ENCODE measurements at regions not wholly inside any gene's neighbourhood (a gene's known extent, or its start where the extent isn't known, plus 50 kb on each side); places are given as distances from the start of the nearest gene placed in this dataset.

DNA sequence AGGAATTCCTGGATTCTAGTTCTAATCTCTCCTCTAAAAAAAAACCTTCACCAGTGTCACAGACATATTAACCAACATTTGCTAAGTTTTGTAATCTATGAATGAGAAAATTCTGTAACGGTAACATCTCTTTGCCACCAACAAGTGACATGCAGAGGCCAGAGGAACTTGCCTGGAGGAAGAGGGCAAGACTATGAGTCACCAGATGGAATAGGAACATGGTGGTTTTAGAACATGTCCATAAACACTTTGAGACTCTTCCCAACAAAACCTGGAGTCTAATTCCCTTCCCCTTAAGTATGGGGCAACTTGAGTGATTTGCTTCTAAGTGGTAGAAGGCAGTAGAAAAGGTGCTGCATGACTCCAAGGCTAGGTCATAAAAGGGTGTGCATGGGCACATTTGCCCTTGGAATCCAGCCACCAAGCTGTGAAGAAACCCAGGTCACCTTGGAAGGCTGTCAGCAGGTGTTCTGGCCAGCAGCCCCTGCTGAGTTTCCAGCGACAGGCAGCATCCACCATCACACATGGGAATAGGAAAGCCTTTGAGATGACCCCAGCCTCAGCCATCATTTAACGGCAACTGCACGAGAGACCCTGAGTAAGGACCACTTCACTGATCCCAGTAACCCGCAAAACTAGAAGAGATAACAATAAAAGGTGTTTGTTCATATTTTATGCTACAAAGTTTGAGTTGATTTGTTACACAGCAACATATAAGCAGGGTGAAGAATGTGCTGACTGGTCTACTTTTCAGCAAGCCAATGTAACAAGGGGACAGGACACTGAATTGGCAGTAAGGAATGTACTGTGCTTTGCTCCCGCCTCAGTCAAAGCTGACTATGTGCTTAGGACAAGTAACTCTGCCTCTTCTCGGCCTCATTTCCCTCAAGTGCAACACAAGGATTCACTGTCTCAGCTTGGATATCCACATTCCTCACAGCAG lies 90.6 kb downstream of the SKA1 start:
- no peak for TF ChIP-seq ISL1 (CRISPR knock-in tag; IDR thresholded peaks at IDR 0.05)
- TF ChIP-seq, protein P1, sequence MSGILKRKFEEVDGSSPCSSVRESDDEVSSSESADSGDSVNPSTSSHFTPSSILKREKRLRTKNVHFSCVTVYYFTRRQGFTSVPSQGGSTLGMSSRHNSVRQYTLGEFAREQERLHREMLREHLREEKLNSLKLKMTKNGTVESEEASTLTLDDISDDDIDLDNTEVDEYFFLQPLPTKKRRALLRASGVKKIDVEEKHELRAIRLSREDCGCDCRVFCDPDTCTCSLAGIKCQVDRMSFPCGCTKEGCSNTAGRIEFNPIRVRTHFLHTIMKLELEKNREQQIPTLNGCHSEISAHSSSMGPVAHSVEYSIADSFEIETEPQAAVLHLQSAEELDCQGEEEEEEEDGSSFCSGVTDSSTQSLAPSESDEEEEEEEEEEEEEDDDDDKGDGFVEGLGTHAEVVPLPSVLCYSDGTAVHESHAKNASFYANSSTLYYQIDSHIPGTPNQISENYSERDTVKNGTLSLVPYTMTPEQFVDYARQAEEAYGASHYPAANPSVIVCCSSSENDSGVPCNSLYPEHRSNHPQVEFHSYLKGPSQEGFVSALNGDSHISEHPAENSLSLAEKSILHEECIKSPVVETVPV (CRISPR knock-in tag; IDR thresholded peaks at IDR 0.05), result no peak
- no peak for TF ChIP-seq BACH2 (CRISPR knock-in tag; IDR thresholded peaks at IDR 0.05; ENCODE audit: borderline replicate concordance)
- TF ChIP-seq ESRRG (CRISPR knock-in tag; IDR thresholded peaks at IDR 0.05), result no peak
- TF ChIP-seq SNAI2 (CRISPR knock-in tag; IDR thresholded peaks at IDR 0.05), result no peak
- no peak for TF ChIP-seq TCF4 (CRISPR knock-in tag; IDR thresholded peaks at IDR 0.05; ENCODE audit: borderline replicate concordance)
- no peak for TF ChIP-seq GLIS3 (CRISPR knock-in tag; IDR thresholded peaks at IDR 0.05)
- no peak for TF ChIP-seq ZNF565 (CRISPR knock-in tag; conservative IDR thresholded peaks at IDR 0.05; ENCODE audit: low read depth)
- TF ChIP-seq ZC3H10 (CRISPR knock-in tag; IDR thresholded peaks at IDR 0.05), result no peak
- no peak for TF ChIP-seq CSDC2 (CRISPR knock-in tag; IDR thresholded peaks at IDR 0.05)
- no peak for TF ChIP-seq ZFP3 (CRISPR knock-in tag; IDR thresholded peaks at IDR 0.05)
- no peak for TF ChIP-seq PPARA (CRISPR knock-in tag; IDR thresholded peaks at IDR 0.05; ENCODE audit: borderline replicate concordance)
- no peak for TF ChIP-seq TOX (CRISPR knock-in tag; IDR thresholded peaks at IDR 0.05; ENCODE audit: borderline replicate concordance)
- no peak for TF ChIP-seq ZNF70 (CRISPR knock-in tag; IDR thresholded peaks at IDR 0.05)
- TF ChIP-seq, protein P2, sequence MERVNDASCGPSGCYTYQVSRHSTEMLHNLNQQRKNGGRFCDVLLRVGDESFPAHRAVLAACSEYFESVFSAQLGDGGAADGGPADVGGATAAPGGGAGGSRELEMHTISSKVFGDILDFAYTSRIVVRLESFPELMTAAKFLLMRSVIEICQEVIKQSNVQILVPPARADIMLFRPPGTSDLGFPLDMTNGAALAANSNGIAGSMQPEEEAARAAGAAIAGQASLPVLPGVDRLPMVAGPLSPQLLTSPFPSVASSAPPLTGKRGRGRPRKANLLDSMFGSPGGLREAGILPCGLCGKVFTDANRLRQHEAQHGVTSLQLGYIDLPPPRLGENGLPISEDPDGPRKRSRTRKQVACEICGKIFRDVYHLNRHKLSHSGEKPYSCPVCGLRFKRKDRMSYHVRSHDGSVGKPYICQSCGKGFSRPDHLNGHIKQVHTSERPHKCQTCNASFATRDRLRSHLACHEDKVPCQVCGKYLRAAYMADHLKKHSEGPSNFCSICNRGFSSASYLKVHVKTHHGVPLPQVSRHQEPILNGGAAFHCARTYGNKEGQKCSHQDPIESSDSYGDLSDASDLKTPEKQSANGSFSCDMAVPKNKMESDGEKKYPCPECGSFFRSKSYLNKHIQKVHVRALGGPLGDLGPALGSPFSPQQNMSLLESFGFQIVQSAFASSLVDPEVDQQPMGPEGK (CRISPR knock-in tag; IDR thresholded peaks at IDR 0.05; ENCODE audit: borderline replicate concordance), result no peak
- no peak for ATAC-seq

DNA sequence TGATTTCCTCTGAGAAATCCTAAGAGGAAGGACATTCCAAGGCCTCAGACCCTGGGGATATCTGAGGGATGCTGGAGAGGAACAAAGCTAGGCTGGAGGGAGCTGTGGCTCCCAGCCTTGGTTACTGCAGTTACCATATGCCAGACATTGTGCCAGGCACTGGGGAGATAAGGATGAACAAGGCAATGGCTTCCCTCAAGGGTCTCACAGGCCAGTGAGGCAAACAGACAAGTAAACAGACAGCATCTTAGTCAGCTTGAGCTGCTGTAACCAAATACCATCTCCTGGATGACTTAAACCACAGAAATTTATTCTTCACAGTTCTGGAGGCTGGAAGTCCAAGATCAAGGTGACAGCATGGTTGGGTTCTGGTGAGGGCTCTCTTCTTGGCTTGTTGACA lies 91.8 kb downstream of the SKA1 start:
- ATAC-seq, result no peak
- TF ChIP-seq ZFP30 (CRISPR knock-in tag; IDR thresholded peaks at IDR 0.05) (no peak), GLIS3 (CRISPR knock-in tag; IDR thresholded peaks at IDR 0.05) (no peak)

DNA sequence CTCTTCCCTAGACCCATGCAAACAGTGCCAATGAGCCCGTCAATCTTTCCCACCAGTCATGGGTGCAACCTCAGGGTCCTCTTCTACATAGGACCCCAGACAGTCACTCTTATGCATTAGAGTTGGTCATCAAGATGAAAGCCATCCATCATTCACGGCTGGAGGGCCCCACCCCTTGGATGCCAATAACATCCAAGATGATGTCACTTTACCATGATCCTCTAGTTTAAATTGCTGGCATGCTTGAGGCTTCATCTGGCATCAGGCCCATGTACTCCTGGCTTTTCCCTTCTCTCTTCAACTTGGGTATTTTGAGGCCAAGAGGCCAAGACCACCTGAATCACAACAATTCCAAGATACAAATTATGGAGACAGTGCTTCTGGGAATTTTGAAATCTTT lies 91.1 kb upstream of the MAPK4 start:
- TF ChIP-seq ZFP3 (CRISPR knock-in tag; IDR thresholded peaks at IDR 0.05) (no peak), BACH2 (CRISPR knock-in tag; IDR thresholded peaks at IDR 0.05; ENCODE audit: borderline replicate concordance) (no peak), TCF4 (CRISPR knock-in tag; IDR thresholded peaks at IDR 0.05; ENCODE audit: borderline replicate concordance) (no peak), ESRRG (CRISPR knock-in tag; IDR thresholded peaks at IDR 0.05) (no peak), RARB (CRISPR knock-in tag; IDR thresholded peaks at IDR 0.05) (no peak), ZFP30 (CRISPR knock-in tag; IDR thresholded peaks at IDR 0.05) (no peak), ZC3H10 (CRISPR knock-in tag; IDR thresholded peaks at IDR 0.05) (no peak)
- TF ChIP-seq, protein P2 (CRISPR knock-in tag; IDR thresholded peaks at IDR 0.05; ENCODE audit: borderline replicate concordance), result no peak
- TF ChIP-seq, protein P1 (CRISPR knock-in tag; IDR thresholded peaks at IDR 0.05), result no peak
- TF ChIP-seq, protein P3, sequence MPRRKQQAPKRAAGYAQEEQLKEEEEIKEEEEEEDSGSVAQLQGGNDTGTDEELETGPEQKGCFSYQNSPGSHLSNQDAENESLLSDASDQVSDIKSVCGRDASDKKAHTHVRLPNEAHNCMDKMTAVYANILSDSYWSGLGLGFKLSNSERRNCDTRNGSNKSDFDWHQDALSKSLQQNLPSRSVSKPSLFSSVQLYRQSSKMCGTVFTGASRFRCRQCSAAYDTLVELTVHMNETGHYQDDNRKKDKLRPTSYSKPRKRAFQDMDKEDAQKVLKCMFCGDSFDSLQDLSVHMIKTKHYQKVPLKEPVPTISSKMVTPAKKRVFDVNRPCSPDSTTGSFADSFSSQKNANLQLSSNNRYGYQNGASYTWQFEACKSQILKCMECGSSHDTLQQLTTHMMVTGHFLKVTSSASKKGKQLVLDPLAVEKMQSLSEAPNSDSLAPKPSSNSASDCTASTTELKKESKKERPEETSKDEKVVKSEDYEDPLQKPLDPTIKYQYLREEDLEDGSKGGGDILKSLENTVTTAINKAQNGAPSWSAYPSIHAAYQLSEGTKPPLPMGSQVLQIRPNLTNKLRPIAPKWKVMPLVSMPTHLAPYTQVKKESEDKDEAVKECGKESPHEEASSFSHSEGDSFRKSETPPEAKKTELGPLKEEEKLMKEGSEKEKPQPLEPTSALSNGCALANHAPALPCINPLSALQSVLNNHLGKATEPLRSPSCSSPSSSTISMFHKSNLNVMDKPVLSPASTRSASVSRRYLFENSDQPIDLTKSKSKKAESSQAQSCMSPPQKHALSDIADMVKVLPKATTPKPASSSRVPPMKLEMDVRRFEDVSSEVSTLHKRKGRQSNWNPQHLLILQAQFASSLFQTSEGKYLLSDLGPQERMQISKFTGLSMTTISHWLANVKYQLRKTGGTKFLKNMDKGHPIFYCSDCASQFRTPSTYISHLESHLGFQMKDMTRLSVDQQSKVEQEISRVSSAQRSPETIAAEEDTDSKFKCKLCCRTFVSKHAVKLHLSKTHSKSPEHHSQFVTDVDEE (CRISPR knock-in tag; IDR thresholded peaks at IDR 0.05), result no peak
- TF ChIP-seq, protein P4, sequence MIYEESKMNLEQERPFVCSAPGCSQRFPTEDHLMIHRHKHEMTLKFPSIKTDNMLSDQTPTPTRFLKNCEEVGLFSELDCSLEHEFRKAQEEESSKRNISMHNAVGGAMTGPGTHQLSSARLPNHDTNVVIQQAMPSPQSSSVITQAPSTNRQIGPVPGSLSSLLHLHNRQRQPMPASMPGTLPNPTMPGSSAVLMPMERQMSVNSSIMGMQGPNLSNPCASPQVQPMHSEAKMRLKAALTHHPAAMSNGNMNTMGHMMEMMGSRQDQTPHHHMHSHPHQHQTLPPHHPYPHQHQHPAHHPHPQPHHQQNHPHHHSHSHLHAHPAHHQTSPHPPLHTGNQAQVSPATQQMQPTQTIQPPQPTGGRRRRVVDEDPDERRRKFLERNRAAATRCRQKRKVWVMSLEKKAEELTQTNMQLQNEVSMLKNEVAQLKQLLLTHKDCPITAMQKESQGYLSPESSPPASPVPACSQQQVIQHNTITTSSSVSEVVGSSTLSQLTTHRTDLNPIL (CRISPR knock-in tag; IDR thresholded peaks at IDR 0.05; ENCODE audit: low read depth), result no peak
- ATAC-seq, result no peak
